Glutamatergic neuron (in vitro differentiated cells): ENCODE measurements at regions not wholly inside any gene's neighbourhood (a gene's known extent, or its start where the extent isn't known, plus 50 kb on each side); places are given as distances from the start of the nearest gene placed in this dataset.

Experiments
- DNase-seq: peaks from one replicate; pipeline ENCODE4 v3.0.0; 2022
- H3K27ac Mint-ChIP-seq: one replicate; pipeline ENCODE4 v1.8.0; 2020; ENCODE audit warnings: mild to moderate bottlenecking, mixed read lengths, inconsistent platforms; ENCODE audit not compliant: unreplicated experiment
- H3K27me3 Mint-ChIP-seq: one replicate; pipeline ENCODE4 v1.8.0; 2020; ENCODE audit warnings: mild to moderate bottlenecking, moderate library complexity, mixed read lengths, inconsistent platforms; ENCODE audit not compliant: unreplicated experiment
- H3K36me3 Mint-ChIP-seq: one replicate; pipeline ENCODE4 v1.8.0; 2020; ENCODE audit warnings: mild to moderate bottlenecking, mixed read lengths, inconsistent platforms; ENCODE audit not compliant: unreplicated experiment
- H3K4me1 Mint-ChIP-seq: one replicate; pipeline ENCODE4 v1.8.0; 2020; ENCODE audit warnings: mild to moderate bottlenecking, low read depth, mixed read lengths, inconsistent platforms; ENCODE audit not compliant: unreplicated experiment
- H3K4me3 Mint-ChIP-seq: one replicate; pipeline ENCODE4 v1.8.0; 2020; ENCODE audit warnings: mild to moderate bottlenecking, mixed read lengths, inconsistent platforms; ENCODE audit not compliant: unreplicated experiment
- H3K9me3 Mint-ChIP-seq: one replicate; pipeline ENCODE4 v1.8.0; 2020; ENCODE audit warnings: mild to moderate bottlenecking, moderate library complexity, mixed read lengths, inconsistent platforms; ENCODE audit not compliant: unreplicated experiment
- CTCF ChIP-seq: fragments of 200-600 bp; sonication (generic); IDR thresholded peaks from one replicate; pipeline ENCODE4 v1.5.0; 2021; ENCODE audit not compliant: partially characterized antibody, unreplicated experiment

- Mint-ChIP-seq H3K27me3 (peaks cover 2% of the 10 kb centered on the region), H3K4me1 (peaks cover 2% of the 10 kb centered on the region), H3K27ac (no peak overlapping the region), H3K9me3 (no peaks in the 10 kb centered on the region), H3K36me3 (no peaks in the 10 kb centered on the region), H3K4me3 (no peak overlapping the region)
- no peak for TF ChIP-seq CTCF
- no peak for DNase-seq
Observed at GRCh38 chr12:68455691-68456345, 123.7 kb upstream of the MDM1 start.

GRCh38 chr12:68458866-68459265 lies 126.7 kb upstream of the MDM1 start:
- Mint-ChIP-seq H3K27me3 (peaks cover 2% of the 10 kb centered on the region), H3K4me1 (no peaks in the 10 kb centered on the region), H3K9me3 (no peaks in the 10 kb centered on the region), H3K36me3 (no peaks in the 10 kb centered on the region), H3K4me3 (no peak overlapping the region), H3K27ac (no peak overlapping the region)
- TF ChIP-seq CTCF: no peak
- no peak for DNase-seq

GRCh38 chr12:68460236-68460635 lies 128.1 kb upstream of the MDM1 start:
- Mint-ChIP-seq H3K27ac (no peak overlapping the region), H3K4me1 (no peaks in the 10 kb centered on the region), H3K36me3 (no peaks in the 10 kb centered on the region), H3K9me3 (no peaks in the 10 kb centered on the region), H3K4me3 (no peak overlapping the region), H3K27me3 (peaks cover 2% of the 10 kb centered on the region)
- no peak for DNase-seq
- no peak for TF ChIP-seq CTCF

- TF ChIP-seq CTCF: no peak
- H3K4me1 Mint-ChIP-seq: no peaks in the 10 kb centered on the region
Observed at GRCh38 chr12:68461645-68462044, 129.5 kb upstream of the MDM1 start.

GRCh38 chr12:68462803-68463202 lies 130.6 kb upstream of the MDM1 start:
- TF ChIP-seq CTCF: no peak
- Mint-ChIP-seq H3K27me3 (no peaks in the 10 kb centered on the region), H3K4me3 (no peak overlapping the region)

More at GRCh38 chr12:68461645-68462044, 129.5 kb upstream of the MDM1 start:
- H3K4me3 Mint-ChIP-seq: no peak overlapping the region
- H3K36me3 Mint-ChIP-seq: no peaks in the 10 kb centered on the region
- H3K27me3 Mint-ChIP-seq: peaks cover 2% of the 10 kb centered on the region
- H3K9me3 Mint-ChIP-seq: no peaks in the 10 kb centered on the region
- H3K27ac Mint-ChIP-seq: no peak overlapping the region
- no peak for DNase-seq

More at GRCh38 chr12:68462803-68463202, 130.6 kb upstream of the MDM1 start:
- no peaks in the 10 kb centered on the region for H3K36me3 Mint-ChIP-seq
- H3K27ac Mint-ChIP-seq: no peak overlapping the region
- H3K9me3 Mint-ChIP-seq: no peaks in the 10 kb centered on the region
- no peaks in the 10 kb centered on the region for H3K4me1 Mint-ChIP-seq
- no peak for DNase-seq
